T47D (cell line): ENCODE measurements at regions not wholly inside any gene's neighbourhood (a gene's known extent, or its start where the extent isn't known, plus 50 kb on each side); places are given as distances from the start of the nearest gene placed in this dataset.

ENCODE experiments used
- DNase-seq, 2 experiments: peaks; one replicate each; pipeline versions ENCODE4 v3.0.0 to v3.0.0-alpha.2; 2011 to 2012; ENCODE audit warnings: low read depth in 1 of 2, low spot score in 1 of 2
- JUND ChIP-seq: IDR thresholded peaks from 2 replicates; pipeline ENCODE4 v1.6.1; 2012; ENCODE audit warnings: low read depth
- in situ Hi-C: cut with HindIII; loops from 2 replicates; pipeline ENCODE4 v1.10.0; 2016; ENCODE audit warnings: low sequenced_read_pairs, low pct_unique_long_range_greater_than_20kb

DNA sequence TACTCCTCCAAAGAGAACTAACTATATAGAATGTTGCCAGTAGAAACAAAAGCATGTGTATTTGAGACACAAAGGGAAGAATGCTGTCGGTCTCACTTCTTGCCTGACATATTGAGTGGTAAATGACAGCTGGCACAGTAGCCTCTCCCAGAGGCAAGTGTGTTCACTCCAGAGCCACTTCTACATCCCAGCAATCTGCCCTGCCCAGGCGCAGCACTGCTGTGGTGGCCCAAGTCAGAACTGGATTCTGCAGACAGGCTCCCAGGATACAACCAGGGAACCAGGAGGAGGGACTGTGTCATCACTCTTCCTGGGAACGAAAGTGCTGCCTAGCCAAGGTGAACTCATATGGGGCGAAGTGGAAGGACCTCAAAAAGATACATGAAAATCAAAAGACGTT lies 103.2 kb upstream of the ARMC2 start:
- no peak for TF ChIP-seq JUND
- no peak for DNase-seq
- in situ Hi-C loops: no loop called here

GRCh38 chr6:108745664-108746336 lies 102.4 kb upstream of the ARMC2 start:
- DNase-seq: no peak
- no peak for TF ChIP-seq JUND
- in situ Hi-C loops: no loop called here

DNA sequence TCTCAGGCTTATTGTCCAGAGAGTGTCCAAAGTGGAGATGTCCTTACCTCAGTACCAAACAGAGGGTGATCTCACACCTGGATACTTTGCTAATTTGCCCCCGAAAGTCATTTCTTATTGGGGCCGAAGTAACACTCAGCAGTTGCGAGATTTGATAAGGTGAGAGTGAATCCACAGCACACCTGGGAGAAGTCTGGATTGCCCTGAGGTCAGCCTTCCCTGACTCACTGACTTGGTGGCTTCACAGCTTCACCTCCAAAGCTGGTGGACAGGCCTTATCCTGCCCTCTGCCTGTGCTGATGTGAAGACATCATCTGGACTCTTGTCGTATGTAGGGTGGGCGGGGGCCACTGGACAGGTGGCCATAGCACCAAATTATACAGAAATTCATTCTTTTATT lies 101.9 kb upstream of the ARMC2 start:
- no peak for DNase-seq
- no peak for TF ChIP-seq JUND
- in situ Hi-C loops: no loop called here

GRCh38 chr6:108746836-108747575 lies 101.2 kb upstream of the ARMC2 start:
- in situ Hi-C loops: no loop called here
- DNase-seq: no peak
- TF ChIP-seq JUND: no peak

GRCh38 chr6:108748055-108748454 lies 100.2 kb upstream of the ARMC2 start:
- DNase-seq: no peak
- in situ Hi-C loops: no loop called here
- TF ChIP-seq JUND: no peak

GRCh38 chr6:108748959-108749358 lies 99.3 kb upstream of the ARMC2 start:
- in situ Hi-C loops: no loop called here
- TF ChIP-seq JUND: no peak
- no peak for DNase-seq

- in situ Hi-C loops: no loop called here
- no peak for TF ChIP-seq JUND
- DNase-seq: no peak
These were observed 97.4 kb upstream of the ARMC2 start for GRCh38 chr6:108750801-108751200.

DNA sequence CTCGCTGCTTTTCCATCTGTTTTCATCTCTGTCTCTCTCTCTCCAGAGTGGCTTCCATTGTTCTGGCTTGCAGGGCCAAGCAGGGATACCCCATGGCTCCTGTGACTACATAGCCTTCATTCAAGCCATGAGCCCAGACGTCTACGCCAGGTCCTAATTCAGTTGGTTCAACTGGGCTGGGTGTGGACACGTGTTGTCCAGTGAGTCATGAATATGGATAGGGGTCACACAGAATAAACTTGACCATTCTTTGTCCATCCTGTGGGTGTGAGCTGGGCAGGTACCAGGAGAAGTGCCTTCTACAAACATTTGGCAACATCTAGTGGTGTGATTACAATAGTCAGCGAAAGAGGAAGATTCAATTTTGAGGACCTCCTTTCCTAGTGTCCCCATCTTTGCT lies 96.9 kb upstream of the ARMC2 start:
- no peak for DNase-seq
- TF ChIP-seq JUND: no peak
- in situ Hi-C loops: no loop called here

DNA sequence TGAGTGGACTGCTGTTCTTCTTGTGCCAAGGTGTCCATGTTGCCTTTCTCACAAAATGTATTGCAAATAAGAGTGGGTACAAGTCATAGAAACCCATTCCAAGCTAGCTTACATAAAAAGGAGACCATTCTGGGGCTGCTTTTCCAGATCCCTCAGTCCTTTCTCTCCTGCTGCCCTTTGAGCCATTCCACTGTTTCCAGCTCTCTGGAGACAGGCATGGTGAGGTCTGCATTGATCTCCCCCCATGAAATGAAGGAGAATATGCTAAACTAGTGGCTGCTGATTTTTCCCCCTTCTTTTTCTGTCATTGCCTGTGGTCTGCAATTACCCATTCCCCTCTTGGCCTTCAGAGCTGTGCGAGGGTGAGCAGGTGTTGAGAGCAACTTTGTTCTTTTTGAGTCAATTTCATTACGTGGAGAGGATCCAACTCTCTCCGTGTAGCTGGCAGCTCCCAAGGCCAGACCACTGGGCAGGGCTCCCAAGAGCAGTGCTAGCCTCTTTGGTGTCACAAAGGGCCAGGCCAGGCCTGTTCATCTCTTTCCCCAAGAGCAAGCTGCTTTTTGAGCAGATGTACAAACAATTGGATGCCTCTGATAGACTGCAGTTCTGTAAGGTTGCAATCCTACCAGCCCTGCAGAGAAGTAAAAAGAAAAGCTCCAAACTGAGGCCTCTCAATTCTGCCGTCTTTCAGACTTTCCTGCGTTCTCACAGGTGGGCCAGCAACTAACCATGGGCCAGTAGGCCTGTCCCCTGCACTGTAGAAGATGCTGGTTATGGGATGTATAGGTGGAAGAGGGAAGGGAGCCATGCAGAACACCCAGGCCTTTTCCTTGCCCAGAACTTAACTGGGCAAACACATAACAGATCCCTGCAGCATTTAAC lies 96.1 kb upstream of the ARMC2 start:
- TF ChIP-seq JUND: no peak
- in situ Hi-C loops: no loop called here
- DNase-seq: no peak

DNA sequence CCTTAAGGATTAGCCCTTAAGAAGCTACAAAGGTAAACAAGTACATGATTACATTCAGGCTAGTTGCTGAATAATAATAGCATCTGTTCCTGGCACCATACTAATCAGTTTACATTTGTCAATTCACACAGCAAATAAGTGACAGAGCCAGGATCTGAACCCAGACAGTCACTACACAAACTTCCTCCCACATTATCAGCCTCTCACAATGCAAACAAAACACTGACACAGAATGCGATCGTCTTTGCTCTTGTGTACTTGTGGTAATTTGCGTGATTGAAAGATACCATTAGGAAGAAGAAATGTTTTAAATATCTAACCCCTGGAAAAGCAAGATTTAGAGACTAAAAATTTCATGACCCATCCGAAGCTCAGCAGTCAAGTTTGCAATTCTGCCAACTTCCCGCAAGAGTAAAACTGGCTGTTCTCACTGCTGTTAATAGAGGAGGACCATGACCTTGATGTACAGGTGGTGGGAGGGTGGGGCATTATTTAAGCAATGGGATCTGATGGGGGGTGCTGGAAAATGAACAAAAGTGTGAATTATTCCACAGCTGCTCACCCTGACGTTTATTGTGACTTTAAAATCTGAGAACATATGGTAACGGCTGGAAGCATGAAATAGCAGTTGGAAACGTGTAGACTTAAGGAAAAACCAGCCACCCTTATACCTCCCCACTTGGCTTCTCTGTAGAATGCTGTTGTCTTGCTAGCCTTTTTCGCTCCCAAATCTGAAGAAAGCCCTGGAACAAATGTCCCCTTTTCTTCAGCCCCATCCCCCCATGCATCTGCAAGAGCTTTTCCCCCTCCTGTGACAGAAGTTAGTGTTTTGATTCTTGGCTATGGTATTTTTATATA lies 95.3 kb upstream of the ARMC2 start:
- in situ Hi-C loops: no loop called here
- peak in 1 of 2 experiments; percentile 38 for DNase-seq
- TF ChIP-seq JUND: no peak

- DNase-seq: no peak
- in situ Hi-C loops: no loop called here
- TF ChIP-seq JUND: no peak
These were observed 92.7 kb upstream of the ARMC2 start for GRCh38 chr6:108755257-108756240.

- TF ChIP-seq JUND: no peak
- DNase-seq: no peak
- in situ Hi-C loops: no loop called here
These were observed 90.9 kb upstream of the ARMC2 start for GRCh38 chr6:108757357-108757756.
